GM12874 (cell line): ENCODE measurements at regions not wholly inside any gene's neighbourhood (a gene's known extent, or its start where the extent isn't known, plus 50 kb on each side); places are given as distances from the start of the nearest gene placed in this dataset.

Experiments used
- CTCF ChIP-seq: IDR thresholded peaks from 2 replicates; pipeline ENCODE4 v1.5.1; 2011; ENCODE audit warnings: low read depth, mild to moderate bottlenecking, control low read depth, low read length, moderate library complexity; ENCODE audit not compliant: insufficient read depth

- TF ChIP-seq CTCF = no peak
Observed at GRCh38 chr1:114249691-114250090, 96.0 kb upstream of the SYT6 start.

- no peak for TF ChIP-seq CTCF
Observed at GRCh38 chr1:114248162-114248561, 94.5 kb upstream of the SYT6 start.

GRCh38 chr1:114238053-114238452, 84.4 kb upstream of the SYT6 start:
- no peak for TF ChIP-seq CTCF

- no peak for TF ChIP-seq CTCF
Observed at GRCh38 chr1:114236517-114236916, 82.8 kb upstream of the SYT6 start.

- TF ChIP-seq CTCF = no peak
Observed at GRCh38 chr1:114235960-114236359, 82.3 kb upstream of the SYT6 start.

GRCh38 chr1:114235281-114235680, 81.6 kb upstream of the SYT6 start:
- TF ChIP-seq CTCF = no peak

GRCh38 chr1:114234408-114235124, 80.9 kb upstream of the SYT6 start:
- TF ChIP-seq CTCF = no peak
